HG03378 (cell line): ENCODE measurements at regions not wholly inside any gene's neighbourhood (a gene's known extent, or its start where the extent isn't known, plus 50 kb on each side); places are given as distances from the start of the nearest gene placed in this dataset.
A peak's percentile ranks its signal among the peaks of the same experiment; 100 is the strongest.

Source experiments
- ATAC-seq: cut with Tn5 transposase; IDR thresholded peaks from one replicate; pipeline ENCODE4 v1.9.1; 2021; ENCODE audit warnings: mild to moderate bottlenecking, moderate library complexity; ENCODE audit not compliant: unreplicated experiment

- no peak for ATAC-seq
These were observed 84.4 kb upstream of the TNS3 start for GRCh38 chr7:47666164-47666862.

GRCh38 chr7:47664650-47665195, 82.8 kb upstream of the TNS3 start:
- ATAC-seq, result no peak

- no peak for ATAC-seq
These were observed 81.9 kb upstream of the TNS3 start for GRCh38 chr7:47663851-47664250.

- no peak for ATAC-seq
These were observed 81.3 kb upstream of the TNS3 start for GRCh38 chr7:47663213-47663612.

- no peak for ATAC-seq
These were observed 79.3 kb upstream of the TNS3 start for GRCh38 chr7:47661051-47661714.

- no peak for ATAC-seq
These were observed 78.0 kb upstream of the TNS3 start for GRCh38 chr7:47659664-47660462.

- ATAC-seq, result no peak
These were observed 77.2 kb upstream of the TNS3 start for GRCh38 chr7:47658886-47659635.

GRCh38 chr7:47657126-47657525, 75.2 kb upstream of the TNS3 start:
- ATAC-seq, result no peak

GRCh38 chr7:47654672-47655298, 72.9 kb upstream of the TNS3 start:
- no peak for ATAC-seq

- no peak for ATAC-seq
These were observed 71.9 kb upstream of the TNS3 start for GRCh38 chr7:47653550-47654411.

- ATAC-seq, result no peak
These were observed 70.7 kb upstream of the TNS3 start for GRCh38 chr7:47652591-47652990.

GRCh38 chr7:47651355-47652317, 69.7 kb upstream of the TNS3 start:
- no peak for ATAC-seq

GRCh38 chr7:47649919-47650318, 68.0 kb upstream of the TNS3 start:
- ATAC-seq, result no peak

- no peak for ATAC-seq
These were observed 66.5 kb upstream of the TNS3 start for GRCh38 chr7:47648275-47648925.

GRCh38 chr7:47647918-47648250, 66.0 kb upstream of the TNS3 start:
- ATAC-seq, result no peak

- ATAC-seq, result peak; percentile 67
These were observed 65.4 kb upstream of the TNS3 start for GRCh38 chr7:47647181-47647917.

GRCh38 chr7:47643716-47644400, 61.9 kb upstream of the TNS3 start:
- no peak for ATAC-seq
